Cardiac septum (tissue), 1 donor: ENCODE measurements at regions not wholly inside any gene's neighbourhood (a gene's known extent, or its start where the extent isn't known, plus 50 kb on each side); places are given as distances from the start of the nearest gene placed in this dataset.
"Not testable (repeated sequence)": the region's sequence is repeated elsewhere in the genome, so short reads cannot be mapped to it uniquely, and the experiment has no call there.

ENCODE experiments used
- DNase-seq: peaks from one replicate; pipeline ENCODE4 v3.0.0-alpha.2; 2020; ENCODE audit warnings: low spot score
- intact Hi-C: fragments of 100-400 bp; cut with DNase I; formaldehyde crosslinking; loops from one replicate; pipeline ENCODE4 v1.14.0; 2022
- donor health status: DM: no; HTN: no; CAD: no.

DNA sequence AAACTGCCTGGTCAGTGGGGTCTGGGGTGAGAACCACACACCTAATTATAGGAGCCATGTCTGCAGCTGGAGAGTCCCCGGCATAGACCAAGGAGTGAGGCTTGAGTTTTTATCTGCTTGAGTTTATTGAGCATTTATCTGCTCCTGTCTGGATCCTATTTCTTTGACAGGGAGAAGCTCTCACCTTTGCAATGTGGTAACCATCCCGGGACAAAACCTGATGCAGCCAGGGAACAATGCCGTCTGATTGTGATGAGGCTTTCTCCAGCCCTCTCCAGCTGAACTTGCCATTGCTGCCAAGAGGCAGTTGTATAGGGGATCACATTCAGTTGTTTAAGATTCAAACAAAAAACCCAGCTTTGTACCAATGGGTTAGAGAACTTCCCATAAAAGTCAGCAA is 324.4 kb downstream of the TSN start:
- intact Hi-C loops: no loop called here
- no peak for DNase-seq

DNA sequence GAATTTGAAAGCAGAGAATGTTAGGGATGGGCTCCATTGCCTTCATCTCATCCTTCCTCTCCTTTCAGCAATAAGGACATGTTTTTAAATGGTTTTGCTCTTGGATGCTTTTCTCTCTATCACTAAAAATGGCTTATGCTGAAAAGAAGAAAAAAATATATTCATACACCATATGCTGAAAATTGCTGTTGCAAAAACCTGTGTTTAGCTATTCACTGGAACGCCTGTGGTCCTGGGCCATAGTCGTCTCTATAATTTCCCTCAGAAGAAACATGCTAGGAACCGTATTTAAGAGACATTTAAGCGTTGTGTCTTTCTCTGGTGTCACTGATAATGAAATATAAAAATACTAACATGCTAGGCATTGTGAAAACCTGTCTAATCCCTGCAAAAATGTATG is 324.9 kb downstream of the TSN start:
- intact Hi-C loops: no loop called here
- no peak for DNase-seq

DNA sequence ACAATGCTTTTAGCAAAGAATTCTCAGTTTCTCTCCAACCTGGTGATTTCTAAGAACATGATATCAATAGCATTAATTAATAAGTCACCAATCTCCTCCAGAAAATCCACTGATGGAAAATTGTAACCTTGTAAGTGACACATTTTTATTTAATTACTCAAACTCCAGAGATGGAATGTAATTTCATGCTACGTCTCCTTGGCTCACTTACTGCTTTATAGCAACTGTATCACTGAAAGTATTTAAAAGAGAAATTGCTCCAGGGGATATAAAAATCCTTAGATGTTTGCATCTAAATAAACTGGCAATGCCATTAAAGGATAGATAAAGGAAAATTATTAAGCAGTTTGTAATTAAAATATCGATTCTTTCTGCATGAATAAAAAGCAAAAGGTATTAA is 325.4 kb downstream of the TSN start:
- DNase-seq: no peak
- intact Hi-C loops: no loop called here

DNA sequence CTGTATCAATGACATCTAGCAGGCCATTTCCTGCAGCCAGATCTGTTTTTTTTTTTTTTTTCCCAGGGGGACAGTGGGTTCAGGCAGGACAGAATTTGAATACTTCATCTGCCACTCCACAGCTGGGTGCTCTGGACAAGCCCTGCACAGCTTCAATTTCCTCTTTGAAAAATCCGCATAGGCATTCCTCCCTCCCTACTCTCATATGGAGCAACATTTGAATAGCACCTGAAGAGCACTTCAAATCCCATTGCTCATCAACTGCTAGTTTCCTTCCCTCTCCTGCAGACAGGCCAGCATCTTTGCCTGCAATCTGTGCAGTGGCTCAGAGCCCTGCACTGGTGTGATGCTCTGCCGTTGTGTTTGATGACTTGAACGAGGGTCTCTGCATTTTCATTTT is 326.3 kb downstream of the TSN start:
- DNase-seq: no peak
- intact Hi-C loops: no loop called here

DNA sequence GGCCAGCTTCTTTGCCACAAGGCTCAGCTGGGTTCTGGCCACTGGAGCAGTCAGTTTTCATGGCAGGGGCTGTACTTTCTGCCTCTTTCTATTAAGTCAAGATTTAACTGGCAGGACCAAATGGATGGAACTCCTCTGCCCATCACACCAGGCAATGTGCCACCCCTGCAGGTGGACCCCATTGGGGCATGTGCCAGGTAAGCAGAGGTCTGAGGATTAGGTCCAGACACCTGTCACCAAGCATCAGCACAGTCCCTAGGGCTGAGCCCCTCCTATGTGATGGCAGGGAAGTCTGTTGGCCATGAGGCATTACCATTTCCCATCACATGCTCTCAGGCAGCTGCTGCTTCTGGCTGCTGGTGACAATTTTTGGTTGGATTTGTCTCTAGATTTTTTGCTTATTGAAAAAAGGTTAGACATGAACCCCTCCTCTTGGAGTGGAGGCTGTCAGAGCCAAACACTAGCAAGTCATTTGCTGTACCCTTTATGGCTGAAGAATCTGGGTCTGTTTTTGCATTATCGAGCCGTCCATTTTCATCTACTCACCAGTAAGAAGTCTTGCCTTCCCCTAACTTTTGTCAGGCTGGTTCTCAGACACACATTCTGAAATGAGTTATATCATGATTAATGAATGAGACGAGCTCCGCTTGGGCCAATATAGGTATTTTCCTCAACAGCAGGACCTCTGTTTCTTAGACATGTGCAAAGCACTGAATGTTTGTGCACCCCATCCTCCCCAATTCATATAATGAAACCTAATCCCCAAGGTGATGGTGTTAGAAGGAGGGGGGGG is 328.0 kb downstream of the TSN start:
- DNase-seq: no peak
- intact Hi-C loops: no loop called here

DNA sequence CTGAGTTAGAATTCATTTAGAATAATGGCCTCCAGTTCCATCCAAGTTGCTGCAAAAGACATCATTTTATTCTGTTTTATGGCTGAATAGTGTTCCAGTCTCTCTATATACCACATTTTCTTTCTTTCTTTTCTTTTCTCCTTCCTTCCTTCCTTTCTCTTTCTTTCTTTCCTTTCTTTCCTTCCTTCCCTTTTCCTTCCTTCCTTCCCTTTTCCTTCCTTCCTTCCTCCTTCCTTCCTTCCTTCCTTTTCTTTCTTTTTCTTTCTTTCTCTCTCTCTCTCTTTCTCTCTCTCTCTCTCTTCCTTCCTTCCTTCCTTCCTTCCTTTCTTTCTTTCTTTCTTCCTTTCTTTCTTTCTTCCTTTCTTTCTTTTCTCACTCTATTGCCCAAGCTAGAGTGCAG is 330.2 kb downstream of the TSN start:
- intact Hi-C loops: not testable (repeated sequence)

DNA sequence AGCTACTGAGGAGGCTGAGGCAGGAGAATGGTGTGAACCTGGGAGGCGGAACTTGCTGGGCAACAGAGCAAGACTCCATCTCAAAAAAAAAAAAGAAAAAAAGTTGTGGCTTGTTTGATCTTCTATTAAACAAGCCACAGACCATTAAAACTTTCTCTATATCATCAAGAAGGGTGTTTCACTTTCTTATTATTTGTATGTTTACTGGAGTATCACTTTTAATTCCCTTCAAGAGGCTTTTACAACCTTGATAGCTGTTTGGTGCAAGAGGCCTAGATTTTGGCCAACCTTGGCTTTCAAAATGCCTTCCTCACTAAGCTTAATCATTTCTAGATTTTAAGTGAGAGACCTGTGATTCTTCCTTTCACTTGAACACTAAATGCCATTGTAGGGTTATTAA is 339.1 kb downstream of the TSN start:
- intact Hi-C loops: no loop called here
- DNase-seq: no peak

More for the DNA sequence above, 330.2 kb downstream of the TSN start:
- not testable (repeated sequence) for DNase-seq

DNA sequence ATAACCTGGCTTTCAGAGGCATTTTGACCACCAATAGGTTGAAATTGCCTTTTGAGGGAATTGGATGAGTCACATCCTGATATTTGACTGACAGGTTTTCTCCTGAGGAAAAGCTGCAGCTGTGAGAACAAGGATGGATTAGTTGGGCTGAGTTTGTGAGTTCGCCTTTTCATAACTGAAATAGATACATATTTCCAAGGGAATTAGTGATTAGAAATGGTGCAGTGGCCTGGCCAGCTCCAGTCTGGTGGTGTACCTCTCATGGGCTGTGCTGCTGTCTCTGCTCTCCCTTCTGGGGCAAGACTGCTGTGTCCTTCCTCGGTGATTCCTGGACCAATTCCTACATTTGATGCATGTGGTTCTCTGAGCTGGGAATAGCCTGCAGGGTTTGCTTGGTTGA is 341.3 kb downstream of the TSN start:
- intact Hi-C loops: no loop called here
- DNase-seq: no peak

DNA sequence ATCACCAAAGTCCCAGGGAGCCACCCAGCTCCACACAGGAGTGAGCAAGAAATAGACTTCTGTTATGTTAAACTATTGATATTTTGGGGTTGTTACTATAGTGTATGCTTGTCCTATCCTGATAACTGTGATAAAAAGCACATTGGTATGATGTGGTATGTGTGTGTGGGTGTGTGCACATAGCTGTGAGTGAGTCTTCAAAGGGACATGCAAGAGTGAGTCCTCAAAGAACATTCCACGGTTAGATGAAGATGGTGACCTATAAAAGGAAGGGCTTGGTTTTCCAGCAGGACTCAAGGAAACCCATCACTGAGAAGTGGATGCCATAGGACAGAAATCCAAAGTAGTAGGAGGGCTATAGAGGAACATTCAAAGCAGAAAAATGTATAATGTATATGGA is 342.9 kb downstream of the TSN start:
- intact Hi-C loops: no loop called here

DNA sequence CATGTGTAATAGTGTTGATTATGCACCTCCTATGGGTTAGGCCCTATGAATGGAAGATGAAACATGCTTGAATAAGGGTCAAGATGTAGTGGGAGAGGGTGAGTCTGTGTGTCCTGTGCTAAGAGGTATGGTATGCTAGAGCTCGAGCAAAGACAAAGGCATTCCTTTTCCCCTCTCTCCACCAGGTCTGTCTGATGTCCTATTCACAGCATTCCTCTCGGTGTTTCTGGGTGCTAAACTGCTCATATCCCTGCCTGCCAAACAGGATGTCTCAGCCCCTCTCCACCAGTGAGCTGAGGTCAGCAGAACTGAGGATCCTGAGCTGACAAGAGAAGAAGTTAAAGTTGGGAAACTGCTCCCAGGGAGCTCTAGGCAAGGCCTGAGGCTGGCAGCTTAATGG is 344.9 kb downstream of the TSN start:
- no peak for DNase-seq
- intact Hi-C loops: no loop called here

More for the DNA sequence above, 342.9 kb downstream of the TSN start:
- no peak for DNase-seq

DNA sequence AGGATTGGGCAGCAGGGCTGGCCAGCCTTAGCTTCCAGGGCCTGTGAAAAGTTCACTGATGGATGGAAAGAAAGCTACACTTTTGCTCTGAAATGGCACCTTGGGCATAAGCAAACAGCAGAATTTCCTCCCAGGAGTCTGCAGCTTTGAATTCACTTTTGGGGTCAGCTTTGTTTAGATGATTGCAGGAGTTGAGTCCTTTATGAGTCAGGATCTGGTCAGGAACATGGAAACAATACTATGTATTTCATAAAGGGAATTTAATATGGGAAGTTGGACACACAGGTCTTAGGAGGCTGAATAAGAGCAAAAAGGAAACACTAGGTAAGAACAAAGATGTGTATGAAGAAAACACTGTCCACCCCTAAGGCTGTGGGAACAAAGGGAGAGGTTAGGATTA is 345.3 kb downstream of the TSN start:
- no peak for DNase-seq
- intact Hi-C loops: no loop called here

DNA sequence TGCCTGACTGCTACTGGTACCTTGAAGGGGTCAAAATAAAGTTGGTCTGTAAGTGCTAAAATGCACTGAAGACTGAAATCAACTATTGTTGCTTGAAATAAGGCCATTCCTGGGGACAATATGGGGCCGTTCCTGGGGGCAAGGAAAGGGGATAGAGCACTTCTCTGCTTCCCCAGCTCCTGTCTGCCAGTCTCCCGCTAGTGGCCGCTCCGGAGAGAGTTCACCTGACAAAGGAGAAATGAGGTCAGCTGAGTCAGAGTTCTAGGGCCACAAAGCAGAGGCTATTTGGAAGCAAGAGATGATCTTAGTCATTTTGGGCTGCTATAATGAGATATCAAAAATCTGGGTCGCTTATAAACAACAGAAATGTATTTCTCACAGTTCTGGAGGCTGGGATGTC is 345.9 kb downstream of the TSN start:
- DNase-seq: no peak
- intact Hi-C loops: no loop called here

DNA sequence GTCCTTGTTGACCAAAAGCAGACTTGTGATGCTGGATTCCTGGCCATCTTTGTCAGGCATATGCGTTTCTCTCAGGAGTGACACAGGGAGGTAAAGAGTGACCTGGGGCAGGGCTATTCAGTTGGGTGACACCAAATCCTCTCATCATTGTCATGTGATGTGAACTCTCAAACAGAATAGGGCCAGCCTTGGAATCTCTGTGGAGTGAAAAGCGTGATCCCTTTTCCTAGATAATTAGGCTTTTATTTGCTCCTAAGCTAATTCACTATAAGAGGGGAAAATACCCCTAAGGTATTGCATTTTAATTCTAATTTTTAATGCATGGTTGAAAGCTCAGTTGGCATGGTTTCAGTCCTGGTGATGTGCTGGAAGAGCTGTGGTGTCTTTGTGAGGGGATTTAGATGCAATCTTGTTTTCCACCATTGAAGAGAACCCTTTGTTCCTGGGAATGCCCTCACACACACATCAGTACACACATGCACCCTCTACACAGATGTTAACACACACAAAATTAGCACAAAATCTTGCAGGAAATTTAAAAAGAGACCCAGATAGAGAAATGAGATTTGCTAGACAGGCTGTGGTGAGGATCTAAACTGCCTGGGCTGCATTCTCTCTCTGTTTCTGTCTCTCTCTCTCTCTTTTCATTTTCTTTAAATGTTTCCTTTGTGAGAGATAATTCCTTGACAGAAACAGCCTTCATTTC is 349.9 kb downstream of the TSN start:
- intact Hi-C loops: no loop called here

DNA sequence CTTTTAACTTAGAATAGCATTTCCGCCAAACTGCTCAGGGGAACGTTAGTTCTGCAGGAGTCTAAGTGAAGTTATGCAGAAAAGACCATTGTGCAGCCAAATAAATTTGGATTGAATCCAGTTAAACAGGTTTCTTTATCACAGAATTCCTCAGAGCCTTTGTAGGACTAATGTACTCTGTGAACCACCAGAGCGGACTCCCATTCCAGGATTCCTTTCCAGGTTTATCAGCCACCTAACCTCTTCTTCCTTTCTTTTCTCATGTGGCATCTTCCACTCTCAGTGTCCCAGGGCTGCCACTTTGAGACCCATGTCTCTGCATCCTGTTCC is 350.4 kb downstream of the TSN start:
- intact Hi-C loops: no loop called here
- DNase-seq: no peak

More for the DNA sequence above, 349.9 kb downstream of the TSN start:
- DNase-seq: no peak

DNA sequence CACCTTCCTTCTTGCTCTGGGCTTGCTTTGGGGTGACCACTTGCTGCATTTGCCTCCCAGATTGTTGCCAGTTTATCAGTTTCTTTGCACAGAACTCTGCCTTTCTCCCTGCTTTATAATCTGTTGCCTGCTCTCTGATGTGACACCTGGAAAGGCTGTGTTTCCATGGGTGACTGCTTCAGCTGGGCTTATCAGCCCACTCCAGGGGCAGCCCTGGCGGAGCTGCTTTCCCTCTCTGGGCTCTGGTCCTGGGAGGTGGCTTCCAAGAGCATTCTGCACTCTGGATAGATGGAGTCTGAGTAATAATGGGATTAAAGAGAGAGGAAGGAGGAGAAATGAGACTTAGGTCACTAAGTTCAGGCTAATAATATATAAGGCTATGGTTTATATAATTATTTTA is 352.7 kb downstream of the TSN start:
- intact Hi-C loops: no loop called here
- DNase-seq: no peak

DNA sequence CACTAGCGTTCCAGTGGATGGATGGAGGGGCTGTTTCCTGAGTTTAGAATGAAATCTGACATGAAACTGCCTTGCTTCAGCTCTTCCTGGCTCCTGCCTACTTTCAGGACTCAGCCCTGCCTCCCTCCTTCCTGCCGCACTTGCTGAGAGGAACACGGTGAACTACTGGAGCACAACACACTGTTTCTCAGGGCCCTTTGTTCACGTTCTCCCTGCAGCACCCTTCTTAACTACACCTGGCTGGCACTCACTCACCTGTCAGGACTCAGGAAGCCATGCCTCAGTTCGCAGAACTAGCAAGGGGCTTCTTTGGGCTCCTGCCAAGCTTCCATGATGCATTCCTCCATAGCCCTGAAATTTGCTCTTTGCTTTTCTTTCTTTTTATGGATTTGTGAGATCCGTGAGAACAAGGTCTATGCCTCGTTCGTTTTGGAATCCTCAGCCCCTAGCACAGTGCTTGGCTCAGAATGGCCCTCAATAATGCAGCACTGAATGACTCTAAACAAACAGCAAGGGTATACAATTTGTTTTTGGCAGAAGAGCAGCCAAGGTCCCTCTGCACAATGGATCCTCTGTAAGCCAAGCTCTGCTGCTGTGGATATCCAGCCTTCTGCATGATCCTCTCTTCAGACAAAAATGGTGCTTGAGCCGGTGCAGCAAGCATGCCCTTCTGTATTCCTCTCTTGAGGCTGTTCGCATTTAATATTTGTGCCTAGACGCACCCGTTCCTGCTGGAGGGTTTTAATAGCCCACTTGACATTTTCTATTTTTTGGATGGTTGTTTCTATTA is 357.0 kb downstream of the TSN start:
- no peak for DNase-seq
- intact Hi-C loops: no loop called here

DNA sequence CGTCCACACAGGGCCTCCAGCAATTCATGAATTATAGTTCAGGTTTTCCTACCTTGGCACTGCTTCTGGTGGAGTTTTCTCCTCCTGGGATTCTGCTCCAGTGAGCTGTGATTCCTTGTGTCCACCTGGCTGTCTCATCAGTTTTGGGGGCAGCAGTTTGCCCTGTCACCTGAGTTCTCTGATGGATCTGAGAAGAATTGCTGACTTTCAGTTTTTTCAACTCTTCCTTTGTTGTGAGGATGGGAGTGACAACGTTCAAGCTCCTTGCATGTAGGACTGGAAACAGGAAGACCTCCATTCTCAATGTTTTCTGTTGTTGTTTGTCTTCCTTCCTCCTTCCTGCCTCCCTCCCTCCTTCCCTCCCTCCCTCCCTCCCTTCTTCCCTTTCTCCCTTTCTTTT is 359.0 kb downstream of the TSN start:
- intact Hi-C loops: no loop called here
- no peak for DNase-seq

DNA sequence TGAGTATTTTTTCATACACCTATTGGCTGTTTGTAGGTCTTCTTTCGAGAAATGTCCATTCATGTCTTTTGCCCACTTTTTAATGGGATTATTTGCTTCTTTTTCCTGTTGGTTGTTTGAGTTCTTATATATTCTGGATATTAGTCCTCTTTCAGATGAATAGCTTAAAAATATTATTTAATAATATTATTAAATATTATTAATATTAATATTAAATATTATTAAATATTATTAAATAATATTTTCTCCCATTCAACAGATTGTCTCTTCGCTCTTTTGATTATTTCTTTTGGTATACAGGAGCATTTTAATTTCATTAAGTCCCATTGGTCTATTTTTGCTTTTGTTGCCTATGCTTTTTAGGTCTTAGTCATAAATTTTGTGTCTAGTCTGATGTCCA is 361.9 kb downstream of the TSN start:
- no peak for DNase-seq
- intact Hi-C loops: no loop called here

DNA sequence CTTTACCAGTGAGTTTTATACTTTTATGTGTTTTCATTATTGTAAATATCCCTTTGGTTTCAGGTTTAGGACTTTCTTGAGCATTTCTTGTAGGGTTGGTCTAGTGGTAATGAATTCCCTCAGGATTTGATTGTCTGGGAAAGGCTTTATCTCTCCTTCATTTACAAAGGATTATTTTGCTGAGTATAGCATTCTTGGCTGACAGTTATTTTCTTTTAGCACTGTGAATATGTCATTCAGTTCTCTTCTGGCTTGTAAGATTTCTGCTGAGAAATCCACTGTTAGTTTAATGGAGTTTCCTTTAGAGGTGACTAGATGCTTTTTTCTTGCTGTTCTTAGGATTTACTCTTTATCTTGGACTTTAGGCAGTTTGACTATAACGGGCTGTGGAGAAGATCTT is 373.9 kb downstream of the TSN start:
- intact Hi-C loops: no loop called here
- no peak for DNase-seq

DNA sequence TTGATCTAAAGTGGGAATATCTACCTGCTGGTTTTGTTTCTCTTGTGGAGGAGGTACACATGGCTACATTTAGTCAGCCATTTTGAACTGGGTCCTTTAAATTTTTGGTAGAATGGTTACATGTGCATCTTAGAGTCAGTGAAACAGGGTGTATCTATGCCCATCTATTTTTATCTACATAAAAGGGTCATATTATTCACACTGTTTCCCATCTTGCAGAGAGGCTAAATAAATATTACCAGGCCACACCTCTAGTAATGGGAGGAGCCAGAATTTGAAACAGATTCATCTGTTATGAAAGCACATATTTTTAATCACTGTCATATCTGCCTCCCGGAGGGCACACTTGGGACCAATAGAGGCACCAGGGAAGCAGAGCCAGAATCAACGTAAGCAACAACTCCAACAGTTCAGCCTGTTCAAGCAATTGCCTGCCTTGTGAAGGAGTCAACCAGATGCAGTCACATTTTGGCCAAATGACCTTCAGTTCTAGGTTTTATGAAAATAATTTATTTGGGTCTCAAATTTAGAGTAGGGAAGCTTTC is 376.8 kb downstream of the TSN start:
- DNase-seq: no peak
- intact Hi-C loops: no loop called here
